NCI-H2171 (cell line): ENCODE measurements at regions not wholly inside any gene's neighbourhood (a gene's known extent, or its start where the extent isn't known, plus 50 kb on each side); places are given as distances from the start of the nearest gene placed in this dataset.

Experiments
- DNase-seq: peaks from one replicate; lab custom pipeline; 2025; lab: John Stamatoyannopoulos, UW

- no peak for DNase-seq
These were observed 575.9 kb downstream of the USP25 start for GRCh38 chr21:16305686-16306085.

GRCh38 chr21:16307256-16307655, 577.5 kb downstream of the USP25 start:
- DNase-seq = no peak

GRCh38 chr21:16308269-16308668, 578.5 kb downstream of the USP25 start:
- DNase-seq = no peak

- DNase-seq = no peak
These were observed 579.6 kb downstream of the USP25 start for GRCh38 chr21:16309250-16309971.

DNA sequence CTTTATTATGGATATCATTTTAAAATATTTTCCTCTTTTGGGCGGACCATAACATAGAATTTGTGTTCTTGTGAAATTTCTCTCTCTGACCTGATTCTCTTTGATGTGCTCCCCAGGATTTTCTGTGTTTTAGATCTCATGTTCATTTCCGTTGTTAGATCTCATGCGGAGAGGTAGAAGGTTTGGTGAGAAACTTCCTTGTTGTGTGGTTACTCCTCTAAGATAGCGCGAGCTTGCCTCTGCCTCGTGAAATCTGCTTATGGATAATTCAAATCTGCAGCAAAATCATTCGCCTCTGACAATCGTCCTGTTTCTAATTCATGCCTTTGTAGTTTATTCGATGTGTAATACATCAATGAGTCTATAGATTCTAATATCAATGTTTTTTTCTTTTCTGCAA, 580.4 kb downstream of the USP25 start:
- no peak for DNase-seq

GRCh38 chr21:16311229-16311628, 581.4 kb downstream of the USP25 start:
- no peak for DNase-seq

GRCh38 chr21:16312321-16312720, 582.5 kb downstream of the USP25 start:
- DNase-seq = no peak

DNA sequence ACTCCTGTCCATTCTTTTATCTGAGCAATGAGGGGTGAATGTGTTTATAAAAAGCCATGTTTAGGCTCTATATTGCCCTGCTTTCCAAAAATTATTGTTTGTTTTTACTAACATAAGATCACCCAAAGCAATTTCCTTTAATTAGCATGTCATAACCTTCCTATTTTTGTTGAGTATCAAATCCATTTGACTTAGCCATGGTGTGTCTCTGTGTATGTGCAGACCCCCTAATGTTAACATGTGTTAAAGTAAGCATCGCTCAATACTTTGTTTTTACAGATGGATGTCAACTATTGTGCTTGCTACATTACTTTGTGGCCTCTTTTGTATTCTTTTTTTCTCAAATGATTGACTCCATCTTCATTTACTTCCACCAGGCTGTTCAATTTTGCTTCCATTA, 585.4 kb downstream of the USP25 start:
- no peak for DNase-seq

DNA sequence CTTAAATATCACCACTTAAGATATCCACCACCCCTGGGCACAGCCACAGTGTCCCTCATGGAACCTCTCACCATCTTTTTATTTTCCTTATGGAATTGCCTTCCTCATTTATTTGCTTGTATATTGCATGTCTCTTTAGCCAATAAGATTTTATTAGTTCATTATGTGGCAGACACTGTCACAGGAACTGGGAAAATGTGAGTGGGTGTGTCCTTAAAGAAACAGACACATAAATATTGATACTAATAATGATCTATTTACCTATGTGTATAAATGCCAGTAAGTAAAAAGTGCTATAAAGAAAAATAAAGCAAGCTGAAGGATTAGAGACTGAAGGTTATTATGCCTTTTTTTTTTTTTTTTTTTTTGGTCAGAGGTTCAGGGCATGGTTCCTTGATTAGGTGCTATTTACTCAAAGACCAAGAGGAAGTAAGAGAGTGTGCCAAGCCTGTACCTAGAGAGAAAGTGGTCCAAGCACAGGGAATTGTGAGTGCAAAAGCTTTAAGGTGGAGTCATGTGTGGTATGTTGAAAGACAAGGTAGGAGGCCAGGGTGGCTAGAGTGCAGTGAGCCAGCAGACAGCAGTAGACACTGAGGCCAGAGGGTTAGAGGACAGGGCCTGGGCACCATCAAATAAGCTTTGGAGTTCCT, 589.0 kb downstream of the USP25 start:
- no peak for DNase-seq

- no peak for DNase-seq
These were observed 590.3 kb downstream of the USP25 start for GRCh38 chr21:16320110-16320509.

- no peak for DNase-seq
These were observed 592.7 kb downstream of the USP25 start for GRCh38 chr21:16322454-16322853.

- DNase-seq = no peak
These were observed 593.8 kb downstream of the USP25 start for GRCh38 chr21:16323596-16323995.

DNA sequence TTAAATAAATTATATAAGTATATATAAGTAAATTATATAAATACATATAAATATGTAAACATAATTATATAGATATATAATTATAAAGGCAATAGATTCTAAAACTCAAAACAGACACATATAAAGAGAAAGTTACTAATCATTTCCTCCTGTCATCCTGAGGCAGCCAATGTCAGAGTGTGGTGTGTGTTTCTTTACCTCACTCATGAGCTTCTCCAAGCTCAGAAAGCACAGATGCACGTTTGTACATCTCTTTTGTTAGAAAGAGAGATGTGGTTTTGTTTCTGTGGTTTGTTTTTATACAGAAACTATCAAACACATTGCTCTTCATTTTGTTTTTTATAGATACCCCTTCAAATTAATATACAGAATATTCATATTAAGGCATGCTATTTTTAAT, 594.8 kb downstream of the USP25 start:
- DNase-seq = no peak

DNA sequence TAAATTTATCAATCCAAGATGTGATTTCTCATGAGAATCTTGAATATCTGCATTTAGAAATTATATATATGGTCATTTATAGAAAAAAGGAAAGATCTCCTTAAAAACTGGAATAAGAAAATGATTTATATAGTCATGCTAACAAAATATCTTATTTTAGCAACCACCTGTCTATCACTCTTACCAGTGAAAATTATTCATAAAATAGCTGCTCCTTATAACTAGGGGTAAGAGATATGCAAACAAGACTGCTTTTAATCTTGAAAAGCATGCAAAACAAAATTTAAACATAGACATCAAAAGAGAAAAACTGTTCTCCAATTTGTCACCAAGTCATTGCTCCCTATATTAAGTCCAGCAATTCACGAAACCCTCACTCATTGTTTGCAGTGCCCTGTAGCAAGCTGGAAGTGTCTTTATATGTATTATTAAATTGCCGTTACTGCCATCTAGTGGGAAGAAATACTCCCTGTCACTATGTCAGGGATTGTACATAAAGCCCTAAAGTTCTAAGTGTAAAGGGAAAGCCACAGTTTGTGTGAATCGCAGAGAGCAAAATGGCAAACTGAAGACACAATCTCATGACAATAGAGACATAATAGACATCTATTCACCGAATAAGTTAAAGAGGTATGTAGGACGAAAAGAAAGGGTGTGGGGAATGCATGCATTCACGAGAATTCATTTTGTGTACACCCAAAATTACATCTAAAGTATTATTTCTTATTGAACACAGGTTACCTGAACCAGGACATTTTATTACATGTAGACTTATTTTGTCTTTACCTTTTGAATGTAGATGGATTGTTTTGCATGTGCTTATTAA, 600.5 kb downstream of the USP25 start:
- DNase-seq = peak; percentile 41

- no peak for DNase-seq
These were observed 601.1 kb downstream of the USP25 start for GRCh38 chr21:16330908-16331268.

DNA sequence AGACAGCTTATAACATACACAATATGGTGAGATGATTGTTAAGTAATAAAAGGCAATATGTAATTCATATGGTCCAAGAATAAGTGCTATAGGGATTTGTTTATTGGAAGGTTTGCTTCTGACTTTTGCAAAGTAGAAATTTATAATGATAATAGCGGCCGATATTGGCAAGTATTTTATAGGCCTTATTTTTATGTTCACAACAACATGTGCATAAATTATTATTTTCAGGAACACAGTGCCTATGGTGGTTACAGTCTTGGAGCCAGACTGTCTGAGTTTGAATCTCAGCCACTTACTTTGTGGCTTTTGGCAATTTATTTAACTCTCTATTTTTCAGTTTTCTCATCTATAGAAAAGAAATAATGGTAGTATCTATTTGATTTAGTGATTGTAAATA, 607.5 kb downstream of the USP25 start:
- DNase-seq = no peak

- DNase-seq = no peak
These were observed 613.1 kb downstream of the USP25 start for GRCh38 chr21:16342932-16343331.

GRCh38 chr21:16343776-16344175, 614.0 kb downstream of the USP25 start:
- DNase-seq = no peak

- DNase-seq = no peak
These were observed 616.0 kb downstream of the USP25 start for GRCh38 chr21:16345757-16346156.

- no peak for DNase-seq
These were observed 617.4 kb downstream of the USP25 start for GRCh38 chr21:16347223-16347622.

GRCh38 chr21:16353764-16354163, 624.0 kb downstream of the USP25 start:
- DNase-seq = no peak

DNA sequence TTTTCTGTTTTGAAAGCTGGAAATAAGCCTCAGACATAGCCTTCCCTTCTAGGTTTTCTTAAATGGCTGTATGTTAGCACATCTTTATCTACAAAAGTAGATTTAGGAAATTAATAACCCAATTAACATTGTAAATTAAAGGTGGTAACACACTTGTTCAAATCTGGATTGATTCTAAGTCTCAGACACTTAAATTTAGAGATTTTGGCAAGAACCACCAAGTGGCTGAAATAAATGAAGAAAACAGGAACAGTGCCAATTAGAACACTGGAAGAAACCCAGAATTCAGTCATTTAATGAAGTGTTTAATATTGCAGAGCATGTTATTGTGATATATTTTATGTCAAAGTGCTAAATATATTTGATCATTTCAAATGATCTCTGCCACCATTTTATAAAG, 628.2 kb downstream of the USP25 start:
- DNase-seq = no peak

- no peak for DNase-seq
These were observed 629.0 kb downstream of the USP25 start for GRCh38 chr21:16358784-16359183.
